HL-60 (cell line): ENCODE measurements at regions not wholly inside any gene's neighbourhood (a gene's known extent, or its start where the extent isn't known, plus 50 kb on each side); places are given as distances from the start of the nearest gene placed in this dataset.

Experiments
- DNase-seq, 2 experiments: peaks; one replicate each; pipeline ENCODE4 v3.0.0-alpha.2; 2010 to 2020; ENCODE audit warnings: low read depth in 1 of 2, low spot score in 1 of 2
- H3K27ac ChIP-seq: fragments of 250-450 bp; sonication (Bioruptor Pico); replicated peaks from 2 replicates; pipeline ENCODE4 v1.5.1; 2020; ENCODE audit warnings: mild to moderate bottlenecking, moderate library complexity
- H3K27me3 ChIP-seq: fragments of 250-450 bp; sonication (Bioruptor Pico); 2 replicates; pipeline ENCODE4 v1.5.1; 2021; ENCODE audit warnings: mild to moderate bottlenecking, moderate library complexity; ENCODE audit not compliant: insufficient read depth, poor library complexity, severe bottlenecking
- H3K4me3 ChIP-seq: replicated peaks from 2 replicates; pipeline ENCODE4 v1.5.1; 2011; ENCODE audit warnings: mild to moderate bottlenecking, control low read depth, low read length; ENCODE audit not compliant: insufficient read depth
- GABPA ChIP-seq: IDR thresholded peaks from 2 replicates; pipeline ENCODE4 v1.6.1; 2012; ENCODE audit warnings: low read depth
- POLR2AphosphoS5 ChIP-seq: IDR thresholded peaks from 2 replicates; pipeline ENCODE4 v1.6.1; 2012; ENCODE audit warnings: low read depth
- SPI1 ChIP-seq: IDR thresholded peaks from 2 replicates; pipeline ENCODE4 v1.6.1; 2012; ENCODE audit warnings: low read depth, mild to moderate bottlenecking, borderline replicate concordance
- TF ChIP-seq, protein P1 (sequence below): IDR thresholded peaks from 2 replicates; pipeline ENCODE4 v1.6.1; 2012; ENCODE audit warnings: low read depth; ENCODE audit not compliant: insufficient replicate concordance
- TF ChIP-seq, protein P2 (sequence below): IDR thresholded peaks from one replicate; pipeline ENCODE4 v1.5.1; 2011; ENCODE audit warnings: low read length, control low read depth, inconsistent platforms; ENCODE audit not compliant: insufficient read depth

DNA sequence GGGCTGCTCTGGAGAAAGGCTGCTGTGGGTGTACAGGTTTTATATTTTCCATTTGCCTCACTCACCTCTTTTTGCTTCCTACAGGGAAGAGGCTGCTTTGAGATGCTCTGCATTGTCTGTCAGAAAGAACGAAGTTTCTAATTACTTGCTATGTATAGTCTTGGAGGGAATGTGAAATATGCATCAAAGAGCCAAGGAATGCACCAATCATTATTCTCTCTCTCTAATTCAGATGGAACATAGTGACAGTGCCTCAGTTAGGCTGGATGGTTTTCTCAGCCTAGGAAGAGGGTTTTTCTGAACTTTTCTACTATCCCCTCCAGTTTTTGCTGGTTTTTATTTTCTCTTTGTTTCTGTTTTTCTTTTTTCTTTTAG is 106.8 kb upstream of the SLC4A4 start:
- TF ChIP-seq SPI1 = no peak
- no peak for DNase-seq
- H3K4me3 ChIP-seq = no peak overlapping the region
- peaks cover 2% of the 10 kb centered on the region for H3K27me3 ChIP-seq
- H3K27ac ChIP-seq = no peak overlapping the region

DNA sequence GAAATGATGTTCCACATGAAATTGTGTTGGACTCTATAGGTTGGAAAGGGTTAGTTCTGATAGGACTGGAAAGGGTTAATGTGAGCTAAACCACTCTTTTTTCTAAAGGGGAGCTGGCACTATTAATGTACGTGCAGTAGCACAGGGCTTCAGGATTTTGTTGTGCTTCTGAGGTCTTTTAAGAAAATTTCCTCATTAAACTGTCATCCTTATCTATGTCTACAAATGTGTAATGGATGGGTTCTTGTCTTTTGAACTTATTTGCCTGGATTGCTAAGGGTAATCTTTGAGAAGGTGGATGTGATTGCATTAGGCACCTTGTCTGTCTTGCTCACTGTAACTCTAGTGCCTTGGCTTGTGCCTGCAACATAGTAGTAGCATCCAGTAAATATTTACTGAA is 106.0 kb upstream of the SLC4A4 start:
- no peak overlapping the region for H3K4me3 ChIP-seq
- TF ChIP-seq, protein P1, sequence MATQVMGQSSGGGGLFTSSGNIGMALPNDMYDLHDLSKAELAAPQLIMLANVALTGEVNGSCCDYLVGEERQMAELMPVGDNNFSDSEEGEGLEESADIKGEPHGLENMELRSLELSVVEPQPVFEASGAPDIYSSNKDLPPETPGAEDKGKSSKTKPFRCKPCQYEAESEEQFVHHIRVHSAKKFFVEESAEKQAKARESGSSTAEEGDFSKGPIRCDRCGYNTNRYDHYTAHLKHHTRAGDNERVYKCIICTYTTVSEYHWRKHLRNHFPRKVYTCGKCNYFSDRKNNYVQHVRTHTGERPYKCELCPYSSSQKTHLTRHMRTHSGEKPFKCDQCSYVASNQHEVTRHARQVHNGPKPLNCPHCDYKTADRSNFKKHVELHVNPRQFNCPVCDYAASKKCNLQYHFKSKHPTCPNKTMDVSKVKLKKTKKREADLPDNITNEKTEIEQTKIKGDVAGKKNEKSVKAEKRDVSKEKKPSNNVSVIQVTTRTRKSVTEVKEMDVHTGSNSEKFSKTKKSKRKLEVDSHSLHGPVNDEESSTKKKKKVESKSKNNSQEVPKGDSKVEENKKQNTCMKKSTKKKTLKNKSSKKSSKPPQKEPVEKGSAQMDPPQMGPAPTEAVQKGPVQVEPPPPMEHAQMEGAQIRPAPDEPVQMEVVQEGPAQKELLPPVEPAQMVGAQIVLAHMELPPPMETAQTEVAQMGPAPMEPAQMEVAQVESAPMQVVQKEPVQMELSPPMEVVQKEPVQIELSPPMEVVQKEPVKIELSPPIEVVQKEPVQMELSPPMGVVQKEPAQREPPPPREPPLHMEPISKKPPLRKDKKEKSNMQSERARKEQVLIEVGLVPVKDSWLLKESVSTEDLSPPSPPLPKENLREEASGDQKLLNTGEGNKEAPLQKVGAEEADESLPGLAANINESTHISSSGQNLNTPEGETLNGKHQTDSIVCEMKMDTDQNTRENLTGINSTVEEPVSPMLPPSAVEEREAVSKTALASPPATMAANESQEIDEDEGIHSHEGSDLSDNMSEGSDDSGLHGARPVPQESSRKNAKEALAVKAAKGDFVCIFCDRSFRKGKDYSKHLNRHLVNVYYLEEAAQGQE = no peak
- TF ChIP-seq, protein P2, sequence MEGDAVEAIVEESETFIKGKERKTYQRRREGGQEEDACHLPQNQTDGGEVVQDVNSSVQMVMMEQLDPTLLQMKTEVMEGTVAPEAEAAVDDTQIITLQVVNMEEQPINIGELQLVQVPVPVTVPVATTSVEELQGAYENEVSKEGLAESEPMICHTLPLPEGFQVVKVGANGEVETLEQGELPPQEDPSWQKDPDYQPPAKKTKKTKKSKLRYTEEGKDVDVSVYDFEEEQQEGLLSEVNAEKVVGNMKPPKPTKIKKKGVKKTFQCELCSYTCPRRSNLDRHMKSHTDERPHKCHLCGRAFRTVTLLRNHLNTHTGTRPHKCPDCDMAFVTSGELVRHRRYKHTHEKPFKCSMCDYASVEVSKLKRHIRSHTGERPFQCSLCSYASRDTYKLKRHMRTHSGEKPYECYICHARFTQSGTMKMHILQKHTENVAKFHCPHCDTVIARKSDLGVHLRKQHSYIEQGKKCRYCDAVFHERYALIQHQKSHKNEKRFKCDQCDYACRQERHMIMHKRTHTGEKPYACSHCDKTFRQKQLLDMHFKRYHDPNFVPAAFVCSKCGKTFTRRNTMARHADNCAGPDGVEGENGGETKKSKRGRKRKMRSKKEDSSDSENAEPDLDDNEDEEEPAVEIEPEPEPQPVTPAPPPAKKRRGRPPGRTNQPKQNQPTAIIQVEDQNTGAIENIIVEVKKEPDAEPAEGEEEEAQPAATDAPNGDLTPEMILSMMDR = no peak
- no peak for TF ChIP-seq GABPA
- TF ChIP-seq POLR2AphosphoS5 = no peak
- TF ChIP-seq SPI1 = no peak
- H3K27me3 ChIP-seq = peaks cover 2% of the 10 kb centered on the region
- H3K27ac ChIP-seq = no peak overlapping the region
- DNase-seq = no peak

DNA sequence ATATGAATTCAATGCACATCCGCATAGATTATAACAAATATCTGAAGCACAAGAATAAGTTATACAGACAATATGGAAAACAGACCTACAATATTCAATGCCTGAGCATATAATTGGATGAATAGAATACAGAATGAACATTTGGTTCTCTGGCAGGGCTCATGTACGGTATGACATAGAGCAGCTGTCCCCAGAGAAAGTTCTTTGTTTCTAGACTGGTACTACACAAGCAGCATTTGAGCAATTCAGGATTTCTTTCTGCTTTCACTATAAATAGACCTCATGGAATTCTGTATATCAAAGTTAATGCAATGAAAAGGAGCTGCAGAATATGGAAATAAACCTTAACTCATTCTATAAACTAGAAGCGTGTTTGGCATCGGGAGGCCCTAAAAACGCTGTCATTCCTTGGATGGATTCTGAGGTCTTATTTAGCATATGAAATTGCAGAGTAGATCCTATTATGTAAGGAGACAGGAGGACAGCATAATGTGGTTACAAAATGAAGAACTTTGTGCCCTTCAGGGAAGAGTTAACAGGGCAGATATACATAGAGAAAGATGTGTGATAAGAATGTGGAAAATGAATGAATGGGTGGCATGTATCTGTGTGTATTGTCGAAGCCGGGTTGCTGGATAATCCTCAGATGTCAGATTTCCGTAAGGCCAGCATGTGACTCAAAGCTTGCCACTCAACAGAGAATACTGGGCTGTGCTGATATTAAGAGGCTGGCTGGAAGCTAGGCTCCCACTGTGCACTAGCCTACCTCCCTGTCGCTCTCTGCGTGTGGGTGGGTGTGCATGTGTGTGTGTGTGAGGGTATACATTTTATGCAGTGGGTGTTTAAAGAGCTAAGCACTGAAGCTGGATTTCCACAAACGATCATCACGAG is 103.3 kb upstream of the SLC4A4 start:
- TF ChIP-seq, protein P2 = no peak
- TF ChIP-seq SPI1 = no peak
- no peak for TF ChIP-seq POLR2AphosphoS5
- TF ChIP-seq, protein P1 = no peak
- TF ChIP-seq GABPA = no peak
- Histone ChIP-seq H3K4me3 (no peak overlapping the region), H3K27ac (no peak overlapping the region), H3K27me3 (peaks cover 2% of the 10 kb centered on the region)
- no peak for DNase-seq

DNA sequence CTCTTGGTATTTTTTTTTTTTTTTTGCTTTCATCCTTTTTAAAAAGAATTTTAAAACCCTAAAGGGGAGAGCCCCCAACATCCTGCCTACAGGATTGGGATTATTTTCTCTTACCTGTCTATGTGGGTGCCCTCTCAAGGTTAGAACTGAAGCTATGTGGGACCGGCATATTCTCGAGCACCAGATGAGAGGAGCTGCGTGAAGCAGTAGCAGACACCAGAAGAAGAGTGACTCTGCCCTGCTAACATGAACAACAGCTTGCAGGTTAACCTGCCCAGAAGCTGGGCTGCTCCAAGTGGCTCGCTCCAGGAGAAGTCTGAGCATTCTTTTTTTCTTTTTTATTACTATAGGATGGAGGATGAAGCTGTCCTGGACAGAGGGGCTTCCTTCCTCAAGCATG is 102.6 kb upstream of the SLC4A4 start:
- no peak for DNase-seq
- H3K4me3 ChIP-seq = no peak overlapping the region
- no peak overlapping the region for H3K27ac ChIP-seq

More for the DNA sequence above, 102.6 kb upstream of the SLC4A4 start:
- peaks cover 2% of the 10 kb centered on the region for H3K27me3 ChIP-seq
- TF ChIP-seq GABPA (no peak), POLR2AphosphoS5 (no peak), SPI1 (no peak)
- TF ChIP-seq, protein P1 = no peak
- TF ChIP-seq, protein P2 = no peak
